GM21723 (cell line): ENCODE measurements at regions not wholly inside any gene's neighbourhood (a gene's known extent, or its start where the extent isn't known, plus 50 kb on each side); places are given as distances from the start of the nearest gene placed in this dataset.
"Not testable (repeated sequence)": the region's sequence is repeated elsewhere in the genome, so short reads cannot be mapped to it uniquely, and the experiment has no call there.

Experiments used
- ATAC-seq: cut with Tn5 transposase; IDR thresholded peaks from one replicate; pipeline ENCODE4 v1.9.1; 2021; ENCODE audit warnings: mild to moderate bottlenecking, moderate library complexity; ENCODE audit not compliant: unreplicated experiment

GRCh38 chr9:117775591-117775990 lies 71.4 kb downstream of the TLR4 start:
- no peak for ATAC-seq

GRCh38 chr9:117777823-117778222 lies 73.6 kb downstream of the TLR4 start:
- ATAC-seq, result peak; percentile 76

- ATAC-seq, result no peak
These were observed 75.6 kb downstream of the TLR4 start for GRCh38 chr9:117779760-117780159.

- ATAC-seq, result peak; percentile 81
These were observed 79.0 kb downstream of the TLR4 start for GRCh38 chr9:117782931-117783788.

GRCh38 chr9:117783828-117784227 lies 79.6 kb downstream of the TLR4 start:
- peak; percentile 86 for ATAC-seq

- ATAC-seq, result no peak
These were observed 80.8 kb downstream of the TLR4 start for GRCh38 chr9:117784996-117785395.

- no peak for ATAC-seq
These were observed 83.5 kb downstream of the TLR4 start for GRCh38 chr9:117787746-117788145.

GRCh38 chr9:117795271-117795670 lies 91.1 kb downstream of the TLR4 start:
- no peak for ATAC-seq

GRCh38 chr9:117796681-117797080 lies 92.5 kb downstream of the TLR4 start:
- ATAC-seq, result no peak

- no peak for ATAC-seq
These were observed 96.2 kb downstream of the TLR4 start for GRCh38 chr9:117800389-117800788.

- no peak for ATAC-seq
These were observed 105.5 kb downstream of the TLR4 start for GRCh38 chr9:117809751-117810150.

- peak; percentile 87 for ATAC-seq
These were observed 111.1 kb downstream of the TLR4 start for GRCh38 chr9:117815315-117815714.

- no peak for ATAC-seq
These were observed 111.7 kb downstream of the TLR4 start for GRCh38 chr9:117815948-117816347.

- ATAC-seq, result no peak
These were observed 117.8 kb downstream of the TLR4 start for GRCh38 chr9:117821954-117822353.

GRCh38 chr9:117823576-117823975 lies 119.4 kb downstream of the TLR4 start:
- no peak for ATAC-seq

GRCh38 chr9:117825609-117826347 lies 121.6 kb downstream of the TLR4 start:
- ATAC-seq, result peak; percentile 99

GRCh38 chr9:117826837-117827236 lies 122.6 kb downstream of the TLR4 start:
- no peak for ATAC-seq

- ATAC-seq, result no peak
These were observed 123.3 kb downstream of the TLR4 start for GRCh38 chr9:117827456-117827855.

GRCh38 chr9:117828466-117828865 lies 124.3 kb downstream of the TLR4 start:
- no peak for ATAC-seq

GRCh38 chr9:117835798-117836197 lies 131.6 kb downstream of the TLR4 start:
- peak; percentile 96 for ATAC-seq

- ATAC-seq, result no peak
These were observed 135.7 kb downstream of the TLR4 start for GRCh38 chr9:117839862-117840261.

- not testable (repeated sequence) for ATAC-seq
These were observed 147.7 kb downstream of the TLR4 start for GRCh38 chr9:117851836-117852461.
